T-cell (primary cell): ENCODE measurements at regions not wholly inside any gene's neighbourhood (a gene's known extent, or its start where the extent isn't known, plus 50 kb on each side); places are given as distances from the start of the nearest gene placed in this dataset.
"Not testable (repeated sequence)": the region's sequence is repeated elsewhere in the genome, so short reads cannot be mapped to it uniquely, and the experiment has no call there.

Source experiments
- ATAC-seq, 4 experiments: fragments of 200-7000 bp in 3 of 4; fragments of 150-1000 bp in 1 of 4; cut with Tn5 transposase; replicated peaks in 1 of 4; 1 replicate in 3 of 4; 2 replicates in 1 of 4; pipeline ENCODE4 v1.10.0; 2021; ENCODE audit warnings: moderate library complexity in 3 of 4, mild to moderate bottlenecking in 2 of 4, moderate number of reproducible peaks in 1 of 4
- CTCF ChIA-PET, 2 donors: fragments of 300-600 bp; sonication (Branson Sonifier 250); formaldehyde crosslinking; loops; one replicate each; lab custom pipeline; 2022; ENCODE audit warnings: antibody characterized with exemption in 2 of 2; lab: Charles Lee
- POLR2A ChIA-PET, 2 donors: fragments of 300-600 bp; sonication (Branson Sonifier 250); formaldehyde crosslinking; loops; one replicate each; lab custom pipeline; 2022; ENCODE audit warnings: antibody characterized with exemption in 2 of 2; lab: Charles Lee
- DNase-seq, 35 experiments: peaks; one replicate each; pipeline versions ENCODE4 v3.0.0 to v3.0.0-alpha.2; 2013 to 2023
- H3K27ac ChIP-seq: one replicate; pipeline ENCODE4 v1.5.1; 2013; ENCODE audit warnings: low read length
- H3K27me3 ChIP-seq, 2 experiments: replicated peaks in 1 of 2; 1 replicate in 1 of 2; 2 replicates in 1 of 2; pipeline versions ENCODE4 v1.6.1 to v1.7.0; 2013; ENCODE audit warnings: low read length in 1 of 2, mixed read lengths in 1 of 2; ENCODE audit not compliant: control insufficient read depth in 2 of 2, insufficient read depth in 2 of 2; ENCODE audit errors: extremely low read depth in 1 of 2
- H3K36me3 ChIP-seq, 2 donors: 1 replicate in 1 of 2; 2 replicates in 1 of 2; pipeline versions ENCODE4 v1.6.1 to v1.7.0; 2013; ENCODE audit warnings: low read length in 1 of 2; ENCODE audit not compliant: control insufficient read depth in 2 of 2, insufficient read depth in 1 of 2; ENCODE audit errors: extremely low read depth in 1 of 2
- H3K4me1 ChIP-seq, 2 experiments: 1 replicate in 1 of 2; 2 replicates in 1 of 2; pipeline versions ENCODE4 v1.6.1 to v1.7.0; 2013; ENCODE audit warnings: low read length in 2 of 2, mixed read lengths in 1 of 2; ENCODE audit not compliant: insufficient read depth in 2 of 2, control insufficient read depth in 1 of 2; ENCODE audit errors: extremely low read depth in 1 of 2
- H3K4me3 ChIP-seq, 2 donors: 1 replicate in 1 of 2; 2 replicates in 1 of 2; pipeline versions ENCODE4 v1.5.1 to v1.7.0; 2013; ENCODE audit warnings: mild to moderate bottlenecking in 2 of 2, low read length in 1 of 2, moderate library complexity in 1 of 2; ENCODE audit not compliant: control insufficient read depth in 1 of 2; ENCODE audit errors: extremely low read depth in 1 of 2
- H3K9me3 ChIP-seq: 2 replicates; pipeline ENCODE4 v1.7.0; 2013
- H3K27ac Mint-ChIP-seq, 2 donors: one replicate each; pipeline ENCODE4 v1.8.0; 2020 to 2021; ENCODE audit warnings: mild to moderate bottlenecking in 2 of 2, mixed read lengths in 2 of 2
- H3K27me3 Mint-ChIP-seq, 2 donors: one replicate each; pipeline ENCODE4 v1.8.0; 2021 to 2022; ENCODE audit warnings: mixed read lengths in 2 of 2
- H3K36me3 Mint-ChIP-seq: one replicate; pipeline ENCODE4 v1.8.0; 2021; ENCODE audit warnings: mixed read lengths
- H3K4me1 Mint-ChIP-seq, 3 donors: one replicate each; pipeline ENCODE4 v1.8.0; 2020 to 2022; ENCODE audit warnings: mixed read lengths in 3 of 3, mild to moderate bottlenecking in 1 of 3
- H3K4me3 Mint-ChIP-seq, 3 donors: one replicate each; pipeline ENCODE4 v1.8.0; 2020 to 2022; ENCODE audit warnings: mild to moderate bottlenecking in 3 of 3, mixed read lengths in 3 of 3, moderate library complexity in 3 of 3
- H3K9me3 Mint-ChIP-seq, 3 donors: one replicate each; pipeline ENCODE4 v1.8.0; 2020 to 2022; ENCODE audit warnings: mixed read lengths in 3 of 3
- WGBS: methylation state at CpG from one replicate; pipeline ENCODE4 v1.1.5; 2013; ENCODE audit warnings: missing lambda C conversion rate; ENCODE audit not compliant: insufficient coverage; 5-methylcytosine and 5-hydroxymethylcytosine counted together

DNA sequence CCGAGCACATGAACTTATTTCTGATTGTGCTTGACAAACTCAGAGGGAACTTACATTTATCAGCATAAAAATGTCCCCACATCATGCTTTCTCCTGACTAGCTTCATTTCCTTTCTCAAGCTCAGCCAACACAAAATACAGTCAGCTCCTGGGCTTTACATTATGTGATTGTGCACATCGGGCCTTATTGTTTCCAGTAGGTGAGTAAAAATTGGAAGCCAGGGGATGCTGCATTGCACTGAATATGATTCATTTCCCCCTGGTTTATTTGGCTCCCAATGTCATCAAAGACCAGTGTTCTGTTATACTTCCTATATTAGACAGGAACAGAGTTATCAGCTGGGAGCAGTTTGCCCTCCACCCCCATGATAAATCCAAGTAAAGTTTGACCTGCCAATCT is 521.8 kb downstream of the RMST start:
- CTCF ChIA-PET = interaction anchor here in 1 of 2 donors (0.6 kb wide), 1 partner anchor 960 kb away, joined by 3 read pairs; no protein-coding TSS in a partner anchor
- Histone ChIP-seq H3K4me3 (no peak overlapping the region), H3K27ac (no peak overlapping the region), H3K9me3 (no peaks in the 10 kb centered on the region), H3K36me3 (no peaks in the 10 kb centered on the region), H3K4me1 (no peaks in the 10 kb centered on the region), H3K27me3 (peaks cover 0 to under 1% of the 10 kb centered on the region in 2 experiments)
- H3K9me3 Mint-ChIP-seq = peaks cover 0 to 5% (median 2%) of the 10 kb centered on the region in 3 donors
- no peaks in the 10 kb centered on the region for H3K36me3 Mint-ChIP-seq
- H3K4me3 Mint-ChIP-seq = no peak overlapping the region
- H3K4me1 Mint-ChIP-seq = no peaks in the 10 kb centered on the region
- ATAC-seq = no peak
- H3K27me3 Mint-ChIP-seq = no peaks in the 10 kb centered on the region
- POLR2A ChIA-PET = no interaction called here
- no peak for DNase-seq
- WGBS = no CpG with 5 or more reads among the region's 2 CpGs
- H3K27ac Mint-ChIP-seq = no peak overlapping the region

DNA sequence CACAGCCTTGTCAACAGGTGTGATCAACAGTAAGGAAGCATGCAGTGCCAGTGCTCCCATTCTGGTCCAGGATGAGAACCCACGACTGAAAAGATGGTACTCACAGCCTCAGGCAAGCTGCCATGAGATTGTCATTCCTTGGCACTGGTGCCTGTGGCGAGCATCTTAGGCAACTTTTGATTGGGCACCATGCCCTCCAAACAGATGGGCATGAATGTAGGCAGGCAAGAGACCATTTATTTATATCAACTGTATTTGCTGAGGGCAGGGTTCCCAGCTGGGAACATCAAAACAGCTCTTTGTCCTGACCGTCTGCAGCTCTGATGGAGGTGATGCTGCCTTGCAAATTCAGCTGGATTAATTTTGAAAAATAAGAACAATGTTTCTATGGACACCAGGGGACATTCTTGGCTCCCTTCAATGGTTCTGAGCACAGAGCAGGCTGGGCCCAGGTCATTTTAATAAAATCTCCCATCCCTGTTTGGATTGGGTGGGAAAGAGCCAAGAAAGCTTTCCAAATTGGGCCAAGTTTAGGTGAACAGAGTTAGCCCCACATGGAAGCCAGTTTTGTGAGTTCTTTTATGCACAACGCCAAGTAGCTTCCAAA is 522.5 kb downstream of the RMST start:
- H3K36me3 Mint-ChIP-seq = no peaks in the 10 kb centered on the region
- H3K27me3 ChIP-seq = no peaks in the 10 kb centered on the region
- H3K9me3 ChIP-seq = no peaks in the 10 kb centered on the region
- 75% methylated on average over 1 of the region's 4 CpGs for WGBS
- no peaks in the 10 kb centered on the region for H3K4me1 Mint-ChIP-seq
- H3K4me3 Mint-ChIP-seq = no peak overlapping the region
- H3K4me1 ChIP-seq = no peaks in the 10 kb centered on the region
- ChIA-PET CTCF (interaction anchor here in 1 of 2 donors (0.6 kb wide), 1 partner anchor 959 kb away, joined by 3 read pairs; no protein-coding TSS in a partner anchor), POLR2A (no interaction called here)
- DNase-seq = no peak
- H3K9me3 Mint-ChIP-seq = peaks cover 0 to 5% (median 2%) of the 10 kb centered on the region in 3 donors
- ATAC-seq = no peak
- H3K27ac ChIP-seq = no peak overlapping the region
- H3K4me3 ChIP-seq = no peak overlapping the region
- no peaks in the 10 kb centered on the region for H3K27me3 Mint-ChIP-seq
- H3K36me3 ChIP-seq = no peaks in the 10 kb centered on the region
- H3K27ac Mint-ChIP-seq = no peak overlapping the region

DNA sequence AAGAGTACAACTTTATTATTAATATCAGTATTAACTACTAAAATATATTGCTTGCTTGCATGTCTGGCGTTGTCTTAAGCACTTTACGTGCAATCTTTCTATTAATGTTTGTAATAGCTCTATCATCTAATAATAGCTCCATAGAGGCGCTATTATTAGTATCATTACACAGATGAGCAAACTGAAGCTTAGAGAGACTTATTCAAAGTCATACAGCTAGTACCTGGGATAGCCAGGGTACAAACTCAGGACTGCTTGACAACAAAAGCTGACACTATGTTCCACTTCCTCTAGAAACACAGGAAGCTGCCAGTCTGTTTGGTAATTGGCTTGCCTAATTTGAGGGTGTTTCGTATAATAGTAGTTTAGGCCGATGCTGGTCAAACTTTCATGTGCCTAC is 523.2 kb downstream of the RMST start:
- Histone ChIP-seq H3K9me3 (no peaks in the 10 kb centered on the region), H3K27ac (no peak overlapping the region), H3K4me1 (no peaks in the 10 kb centered on the region), H3K36me3 (no peaks in the 10 kb centered on the region), H3K27me3 (no peaks in the 10 kb centered on the region), H3K4me3 (no peak overlapping the region)
- no peak overlapping the region for H3K27ac Mint-ChIP-seq
- H3K4me3 Mint-ChIP-seq = no peak overlapping the region
- H3K9me3 Mint-ChIP-seq = peaks cover under 1 to 6% (median 2%) of the 10 kb centered on the region in 3 donors
- H3K4me1 Mint-ChIP-seq = no peaks in the 10 kb centered on the region
- CTCF ChIA-PET = no interaction called here
- no peaks in the 10 kb centered on the region for H3K27me3 Mint-ChIP-seq
- ATAC-seq (no peak), DNase-seq (no peak)
- WGBS = 100% methylated on average over 1 of the region's 5 CpGs
- POLR2A ChIA-PET = no interaction called here
- H3K36me3 Mint-ChIP-seq = no peaks in the 10 kb centered on the region

DNA sequence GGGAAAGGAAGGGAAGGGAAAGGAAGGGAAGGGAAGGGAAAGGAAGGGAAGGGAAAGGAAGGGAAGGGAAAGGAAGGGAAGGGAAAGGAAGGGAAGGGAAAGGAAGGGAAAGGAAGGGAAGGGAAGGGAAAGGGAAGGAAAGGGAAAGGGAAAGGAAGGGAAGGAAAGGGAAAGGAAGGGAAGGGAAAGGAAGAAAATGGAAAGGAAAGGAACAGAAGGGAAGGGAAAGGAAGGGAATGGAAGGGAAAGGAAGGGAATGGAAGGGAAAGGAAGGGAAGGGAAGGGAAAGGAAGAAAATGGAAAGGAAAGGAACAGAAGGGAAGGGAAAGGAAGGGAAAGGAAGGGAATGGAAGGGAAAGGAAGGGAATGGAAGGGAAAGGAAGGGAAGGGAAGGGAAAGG is 526.0 kb downstream of the RMST start:
- POLR2A ChIA-PET, H3K36me3 Mint-ChIP-seq, H3K27me3 ChIP-seq, CTCF ChIA-PET, ATAC-seq, H3K4me1 ChIP-seq, H3K4me3 Mint-ChIP-seq, DNase-seq, H3K27ac Mint-ChIP-seq, H3K36me3 ChIP-seq, H3K9me3 ChIP-seq, H3K27me3 Mint-ChIP-seq, H3K4me3 ChIP-seq, H3K4me1 Mint-ChIP-seq, H3K27ac ChIP-seq: not testable (repeated sequence)
- peaks cover 6 to 14% (median 13%) of the 10 kb centered on the region in 3 donors for H3K9me3 Mint-ChIP-seq

DNA sequence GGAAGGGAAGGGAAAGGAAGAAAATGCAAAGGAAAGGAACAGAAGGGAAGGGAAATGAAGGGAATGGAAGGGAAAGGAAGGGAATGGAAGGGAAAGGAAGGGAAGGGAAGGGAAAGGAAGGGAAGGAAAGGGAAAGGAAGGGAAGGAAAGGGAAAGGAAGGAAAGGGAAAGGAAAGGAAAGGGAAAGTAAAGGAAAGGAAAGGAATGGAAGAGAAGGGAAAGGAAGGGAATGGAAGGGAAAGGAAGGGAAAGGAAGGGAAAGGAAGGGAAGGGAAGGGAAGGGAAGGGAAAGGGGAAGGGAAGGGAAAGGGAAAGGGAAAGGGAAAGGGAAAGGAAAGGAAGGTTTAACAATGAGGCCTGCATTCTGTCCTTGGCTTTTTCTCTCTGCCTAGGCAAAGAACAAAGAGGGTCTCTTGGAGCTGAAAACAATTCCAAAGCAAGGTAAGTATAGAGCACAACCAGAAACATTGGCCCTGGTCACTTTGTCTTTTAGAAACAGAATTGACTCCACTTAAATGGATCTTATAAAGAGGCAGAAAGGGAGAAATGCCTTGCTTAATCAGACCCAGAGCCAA is 525.9 kb upstream of the TMPO start:
- ChIA-PET POLR2A (no interaction called here), CTCF (no interaction called here)
- no peaks in the 10 kb centered on the region for H3K36me3 ChIP-seq
- H3K4me1 ChIP-seq = no peaks in the 10 kb centered on the region
- H3K9me3 ChIP-seq = no peaks in the 10 kb centered on the region
- no peaks in the 10 kb centered on the region for H3K27me3 Mint-ChIP-seq
- H3K4me3 Mint-ChIP-seq = no peak overlapping the region
- H3K4me1 Mint-ChIP-seq = no peaks in the 10 kb centered on the region
- H3K4me3 ChIP-seq = no peak overlapping the region
- ATAC-seq (no peak), DNase-seq (no peak)
- H3K27ac ChIP-seq = no peak overlapping the region
- no peak overlapping the region for H3K27ac Mint-ChIP-seq
- H3K36me3 Mint-ChIP-seq = no peaks in the 10 kb centered on the region
- H3K9me3 Mint-ChIP-seq = peaks cover 6 to 14% (median 13%) of the 10 kb centered on the region in 3 donors
- H3K27me3 ChIP-seq = no peaks in the 10 kb centered on the region

DNA sequence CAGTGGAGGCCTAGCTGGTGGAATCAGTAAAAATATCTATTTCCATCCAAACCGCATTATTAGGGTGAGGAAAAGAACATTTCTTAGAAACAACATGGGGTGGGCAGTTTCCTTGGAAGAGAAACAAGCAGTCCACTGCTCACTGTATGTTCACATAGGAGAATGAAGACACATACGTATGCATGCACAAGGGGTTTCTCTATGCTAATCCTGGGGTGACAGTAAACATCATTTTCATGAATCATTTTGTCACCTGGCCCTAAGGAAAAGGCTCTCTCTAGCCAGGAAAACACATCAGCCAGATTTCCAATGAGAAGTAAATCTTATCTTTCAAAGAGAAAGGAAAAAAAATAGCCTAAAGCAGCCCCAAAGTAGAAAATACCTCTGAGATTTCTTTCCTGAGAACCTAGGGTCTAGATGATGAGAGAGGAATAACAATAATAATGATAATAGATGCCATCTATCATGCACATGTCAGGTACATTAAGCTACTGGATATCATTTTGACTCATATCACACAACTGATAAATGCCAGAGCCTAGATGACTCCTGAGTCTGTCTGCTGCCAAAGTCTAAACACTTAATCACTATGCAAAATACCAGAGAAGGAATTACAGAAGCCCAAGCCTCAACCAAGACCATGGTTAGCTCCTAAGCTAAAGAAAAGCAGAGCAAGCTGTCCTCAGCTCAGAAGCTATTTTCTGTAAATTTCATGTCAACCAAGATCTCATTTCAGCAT is 520.5 kb upstream of the TMPO start:
- WGBS = no CpG with 5 or more reads among the region's 2 CpGs
- ATAC-seq = no peak
- no peak overlapping the region for H3K4me3 ChIP-seq
- CTCF ChIA-PET = interaction anchor here in 1 of 2 donors (0.6 kb wide), 1 partner anchor 376 kb away, joined by 3 read pairs; no protein-coding TSS in a partner anchor
- no peak for DNase-seq
- POLR2A ChIA-PET = no interaction called here
- peaks cover 0 to 1% of the 10 kb centered on the region in 2 donors for H3K27me3 Mint-ChIP-seq
- no peak overlapping the region for H3K27ac Mint-ChIP-seq
- no peak overlapping the region for H3K4me3 Mint-ChIP-seq
- no peaks in the 10 kb centered on the region for H3K27me3 ChIP-seq
- H3K9me3 ChIP-seq = no peaks in the 10 kb centered on the region
- no peaks in the 10 kb centered on the region for H3K36me3 ChIP-seq
- H3K36me3 Mint-ChIP-seq = no peaks in the 10 kb centered on the region
- no peak overlapping the region for H3K27ac ChIP-seq
- H3K9me3 Mint-ChIP-seq = peaks cover 6 to 14% (median 8%) of the 10 kb centered on the region in 3 donors
- H3K4me1 Mint-ChIP-seq = no peaks in the 10 kb centered on the region
- no peaks in the 10 kb centered on the region for H3K4me1 ChIP-seq
